ENCODE measurements at regions not wholly inside any gene's neighbourhood (a gene's known extent, or its start where the extent isn't known, plus 50 kb on each side); places are given as distances from the start of the nearest gene placed in this dataset.

GRCh38 chr10:131033166-131034085 lies 278.1 kb downstream of the TCERG1L start:
- H3K9me3 ChIP-seq = no peaks in the 10 kb centered on the region
- H3K27ac ChIP-seq = no peak overlapping the region
- H3K27me3 ChIP-seq = no peaks in the 10 kb centered on the region
- intact Hi-C loops (cut with DNase I) = no loop called here
- no peaks in the 10 kb centered on the region for H3K36me3 ChIP-seq
- no peaks in the 10 kb centered on the region for H3K4me1 ChIP-seq
- WGBS (ENCODE audit: insufficient coverage, low coverage, low lambda C conversion rate, missing lambda C conversion rate) = 40% methylated on average over 6 of the region's 10 CpGs
- peak in 1 of 4 donors; percentile 34 for ATAC-seq
- TF ChIP-seq, protein P1, sequence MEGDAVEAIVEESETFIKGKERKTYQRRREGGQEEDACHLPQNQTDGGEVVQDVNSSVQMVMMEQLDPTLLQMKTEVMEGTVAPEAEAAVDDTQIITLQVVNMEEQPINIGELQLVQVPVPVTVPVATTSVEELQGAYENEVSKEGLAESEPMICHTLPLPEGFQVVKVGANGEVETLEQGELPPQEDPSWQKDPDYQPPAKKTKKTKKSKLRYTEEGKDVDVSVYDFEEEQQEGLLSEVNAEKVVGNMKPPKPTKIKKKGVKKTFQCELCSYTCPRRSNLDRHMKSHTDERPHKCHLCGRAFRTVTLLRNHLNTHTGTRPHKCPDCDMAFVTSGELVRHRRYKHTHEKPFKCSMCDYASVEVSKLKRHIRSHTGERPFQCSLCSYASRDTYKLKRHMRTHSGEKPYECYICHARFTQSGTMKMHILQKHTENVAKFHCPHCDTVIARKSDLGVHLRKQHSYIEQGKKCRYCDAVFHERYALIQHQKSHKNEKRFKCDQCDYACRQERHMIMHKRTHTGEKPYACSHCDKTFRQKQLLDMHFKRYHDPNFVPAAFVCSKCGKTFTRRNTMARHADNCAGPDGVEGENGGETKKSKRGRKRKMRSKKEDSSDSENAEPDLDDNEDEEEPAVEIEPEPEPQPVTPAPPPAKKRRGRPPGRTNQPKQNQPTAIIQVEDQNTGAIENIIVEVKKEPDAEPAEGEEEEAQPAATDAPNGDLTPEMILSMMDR (IDR thresholded peaks at IDR 0.05) = no peak
- TF ChIP-seq POLR2A (IDR thresholded peaks at IDR 0.05) = no peak
- no peak for DNase-seq
- H3K4me3 ChIP-seq = no peak overlapping the region

DNA sequence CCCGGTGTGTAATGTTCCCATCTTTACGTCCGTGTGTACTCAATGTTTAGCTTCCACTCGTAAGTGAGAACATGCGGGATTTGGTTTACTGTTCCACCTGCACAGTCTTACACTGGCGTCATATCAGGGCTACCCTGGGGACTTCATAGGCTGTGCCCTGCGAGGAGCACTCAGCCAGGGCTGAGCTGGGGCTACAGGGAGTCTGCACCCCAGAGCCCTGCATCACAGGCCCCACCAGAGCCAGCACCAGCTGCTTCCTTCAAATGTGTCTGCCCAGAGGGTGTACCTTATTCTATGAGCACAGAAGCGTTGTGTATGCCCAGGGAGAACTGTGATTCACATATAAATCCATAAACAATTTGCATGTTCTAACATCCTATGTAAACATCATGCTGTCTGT lies 277.1 kb downstream of the TCERG1L start:
- H3K27me3 ChIP-seq = no peaks in the 10 kb centered on the region
- H3K4me3 ChIP-seq = no peak overlapping the region
- 51% methylated on average over 7 of the region's 8 CpGs for WGBS (ENCODE audit: insufficient coverage, low coverage, low lambda C conversion rate, missing lambda C conversion rate)
- no peak for DNase-seq
- H3K9me3 ChIP-seq = no peaks in the 10 kb centered on the region
- intact Hi-C loops (cut with DNase I) = no loop called here
- no peaks in the 10 kb centered on the region for H3K36me3 ChIP-seq
- no peak overlapping the region for H3K27ac ChIP-seq
- no peak for ATAC-seq
- no peak for TF ChIP-seq POLR2A (IDR thresholded peaks at IDR 0.05)
- TF ChIP-seq, protein P1 (IDR thresholded peaks at IDR 0.05) = no peak
- no peaks in the 10 kb centered on the region for H3K4me1 ChIP-seq

DNA sequence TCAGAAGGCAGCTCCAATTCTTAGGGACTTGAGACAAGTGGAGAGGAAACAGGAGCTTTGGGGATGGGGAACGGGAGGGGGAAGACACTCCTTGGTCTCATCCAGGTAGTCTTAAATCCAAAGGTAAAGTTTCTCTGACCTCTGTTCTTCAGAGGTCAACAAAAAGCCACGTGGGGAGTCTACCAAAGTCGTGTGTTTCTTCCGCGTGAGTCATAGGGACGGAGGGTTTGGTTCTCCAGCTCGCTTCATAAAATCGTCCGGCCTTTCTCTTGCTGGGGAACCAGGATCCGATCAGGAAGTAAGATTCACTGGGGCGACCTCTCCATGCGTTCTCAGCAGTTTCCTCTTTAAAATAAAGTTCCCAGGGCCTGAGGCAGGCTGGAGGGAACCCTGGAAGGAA lies 275.7 kb downstream of the TCERG1L start:
- peak in 2 of 4 donors; percentile 20 to 26 for ATAC-seq
- Histone ChIP-seq H3K4me3 (no peak overlapping the region), H3K4me1 (no peaks in the 10 kb centered on the region), H3K9me3 (no peaks in the 10 kb centered on the region), H3K27ac (no peak overlapping the region), H3K36me3 (no peaks in the 10 kb centered on the region), H3K27me3 (no peaks in the 10 kb centered on the region)
- TF ChIP-seq, protein P1 (IDR thresholded peaks at IDR 0.05) = no peak
- no peak for TF ChIP-seq POLR2A (IDR thresholded peaks at IDR 0.05)
- intact Hi-C loops (cut with DNase I) = no loop called here
- no peak for DNase-seq
- 44% methylated on average over 12 of the region's 12 CpGs for WGBS (ENCODE audit: insufficient coverage, low coverage, low lambda C conversion rate, missing lambda C conversion rate)

DNA sequence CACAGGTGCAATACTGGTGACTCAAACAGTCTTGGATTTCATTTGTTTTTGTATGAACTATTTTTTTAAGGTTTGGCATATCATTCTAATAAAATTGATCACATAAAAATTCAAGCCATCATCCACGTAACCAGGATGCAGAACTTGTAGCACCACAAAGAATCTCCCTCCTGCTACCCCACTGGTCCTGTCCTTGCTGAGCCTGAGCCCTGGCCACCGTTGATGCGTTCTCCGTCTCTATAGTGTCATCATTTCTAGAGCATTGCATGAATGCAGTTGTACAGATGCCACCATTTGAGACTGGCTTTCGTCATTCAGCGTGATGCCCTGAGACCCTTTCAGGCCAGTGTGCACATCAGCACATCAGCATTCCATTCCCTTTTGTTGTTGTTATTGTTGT lies 273.5 kb downstream of the TCERG1L start:
- Histone ChIP-seq H3K27me3 (no peaks in the 10 kb centered on the region), H3K4me1 (no peaks in the 10 kb centered on the region), H3K9me3 (no peaks in the 10 kb centered on the region), H3K36me3 (no peaks in the 10 kb centered on the region), H3K27ac (no peak overlapping the region), H3K4me3 (no peak overlapping the region)
- TF ChIP-seq, protein P1 (IDR thresholded peaks at IDR 0.05) = no peak
- no peak for TF ChIP-seq POLR2A (IDR thresholded peaks at IDR 0.05)
- WGBS (ENCODE audit: insufficient coverage, low coverage, low lambda C conversion rate, missing lambda C conversion rate) = 46% methylated on average over 4 of the region's 6 CpGs
- DNase-seq (no peak), ATAC-seq (no peak)
- intact Hi-C loops (cut with DNase I) = no loop called here

Data from right lobe of liver (tissue), 6 donors.